Mammary epithelial cell (primary cell): ENCODE measurements at regions not wholly inside any gene's neighbourhood (a gene's known extent, or its start where the extent isn't known, plus 50 kb on each side); places are given as distances from the start of the nearest gene placed in this dataset.

ENCODE experiments used
- CTCF ChIP-seq, 2 donors: IDR thresholded peaks in 1 of 2; conservative IDR thresholded peaks in 1 of 2; 2 replicates each; pipeline ENCODE4 v1.5.1; 2011 to 2012; ENCODE audit warnings: inconsistent platforms in 2 of 2, low read length in 2 of 2, mild to moderate bottlenecking in 2 of 2, control low read depth in 1 of 2, low read depth in 1 of 2; ENCODE audit not compliant: insufficient read depth in 1 of 2; ENCODE audit errors: extremely low read depth in 1 of 2
- EZH2 ChIP-seq: IDR thresholded peaks from 2 replicates; pipeline ENCODE4 v1.6.1; 2012; ENCODE audit warnings: low read length, inconsistent platforms, borderline replicate concordance

GRCh38 chr1:212188599-212189351, 96.4 kb upstream of the PPP2R5A start:
- TF ChIP-seq CTCF (conservative IDR thresholded peaks at IDR 0.05 in 1 of 2, IDR thresholded peaks at IDR 0.05 in 1 of 2; ENCODE audit: extremely low read depth in 1 of 2, insufficient read depth in 1 of 2, low read depth in 1 of 2, low read length in 2 of 2) (no peak), EZH2 (no peak)
